Retinal pigment epithelial cell (primary cell): ENCODE measurements at regions not wholly inside any gene's neighbourhood (a gene's known extent, or its start where the extent isn't known, plus 50 kb on each side); places are given as distances from the start of the nearest gene placed in this dataset.
"Not testable (repeated sequence)": the region's sequence is repeated elsewhere in the genome, so short reads cannot be mapped to it uniquely, and the experiment has no call there.

ENCODE experiments used
- DNase-seq: peaks from one replicate; pipeline ENCODE4 v3.0.0-alpha.2; 2010; ENCODE audit warnings: low read depth
- H3K4me3 ChIP-seq: 2 replicates; pipeline ENCODE4 v1.5.1; 2011; ENCODE audit warnings: mild to moderate bottlenecking, low read length, control low read depth, moderate library complexity
- TF ChIP-seq, protein P1 (sequence below): conservative IDR thresholded peaks from 2 replicates; pipeline ENCODE4 v1.5.1; 2011; ENCODE audit warnings: low read depth, low read length, control low read depth, inconsistent platforms

GRCh38 chr2:16088035-16088801 is 147.9 kb downstream of the MYCN start:
- no peak for DNase-seq
- no peak overlapping the region for H3K4me3 ChIP-seq
- TF ChIP-seq, protein P1, sequence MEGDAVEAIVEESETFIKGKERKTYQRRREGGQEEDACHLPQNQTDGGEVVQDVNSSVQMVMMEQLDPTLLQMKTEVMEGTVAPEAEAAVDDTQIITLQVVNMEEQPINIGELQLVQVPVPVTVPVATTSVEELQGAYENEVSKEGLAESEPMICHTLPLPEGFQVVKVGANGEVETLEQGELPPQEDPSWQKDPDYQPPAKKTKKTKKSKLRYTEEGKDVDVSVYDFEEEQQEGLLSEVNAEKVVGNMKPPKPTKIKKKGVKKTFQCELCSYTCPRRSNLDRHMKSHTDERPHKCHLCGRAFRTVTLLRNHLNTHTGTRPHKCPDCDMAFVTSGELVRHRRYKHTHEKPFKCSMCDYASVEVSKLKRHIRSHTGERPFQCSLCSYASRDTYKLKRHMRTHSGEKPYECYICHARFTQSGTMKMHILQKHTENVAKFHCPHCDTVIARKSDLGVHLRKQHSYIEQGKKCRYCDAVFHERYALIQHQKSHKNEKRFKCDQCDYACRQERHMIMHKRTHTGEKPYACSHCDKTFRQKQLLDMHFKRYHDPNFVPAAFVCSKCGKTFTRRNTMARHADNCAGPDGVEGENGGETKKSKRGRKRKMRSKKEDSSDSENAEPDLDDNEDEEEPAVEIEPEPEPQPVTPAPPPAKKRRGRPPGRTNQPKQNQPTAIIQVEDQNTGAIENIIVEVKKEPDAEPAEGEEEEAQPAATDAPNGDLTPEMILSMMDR, result no peak

DNA sequence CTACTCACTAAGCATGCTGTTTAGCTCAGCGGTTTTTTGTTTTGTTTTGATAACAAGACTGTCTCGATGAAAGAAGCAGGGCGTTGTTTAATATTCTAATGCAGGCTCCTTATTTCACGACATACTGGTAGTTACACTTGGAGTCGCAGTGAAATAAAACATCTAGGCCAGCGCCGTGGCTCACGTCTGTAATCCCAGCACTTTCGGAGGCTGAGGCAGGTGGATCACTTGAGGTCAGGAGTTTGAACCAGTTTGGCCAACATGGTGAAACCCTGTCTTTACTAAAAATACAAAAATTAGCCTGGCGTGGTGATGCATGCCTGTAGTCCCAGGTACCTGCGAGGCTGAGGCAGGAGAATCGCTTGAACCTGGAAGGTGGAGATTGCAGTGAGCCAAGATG is 145.8 kb downstream of the MYCN start:
- not testable (repeated sequence) for H3K4me3 ChIP-seq, DNase-seq

DNA sequence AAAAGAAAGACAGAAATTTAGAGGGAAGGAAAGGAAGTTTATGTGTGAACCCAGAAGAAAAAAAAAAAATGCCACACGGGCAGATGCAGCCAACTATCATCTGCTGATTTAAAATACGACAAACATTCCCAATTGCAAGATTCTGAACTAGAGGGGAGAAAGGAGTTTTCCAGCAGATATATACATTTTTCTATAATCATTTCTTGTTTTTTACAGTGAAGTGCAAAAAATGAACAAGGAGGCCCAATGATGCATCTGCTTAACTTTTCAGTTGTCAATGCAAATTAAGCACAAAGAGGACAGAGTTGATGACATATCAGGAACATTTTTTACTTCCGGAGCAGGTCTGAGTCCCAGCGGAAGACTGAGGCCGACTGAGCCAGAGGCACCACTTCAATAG is 144.7 kb downstream of the MYCN start:
- no peak for DNase-seq
- TF ChIP-seq, protein P1, result no peak
- H3K4me3 ChIP-seq, result no peak overlapping the region

DNA sequence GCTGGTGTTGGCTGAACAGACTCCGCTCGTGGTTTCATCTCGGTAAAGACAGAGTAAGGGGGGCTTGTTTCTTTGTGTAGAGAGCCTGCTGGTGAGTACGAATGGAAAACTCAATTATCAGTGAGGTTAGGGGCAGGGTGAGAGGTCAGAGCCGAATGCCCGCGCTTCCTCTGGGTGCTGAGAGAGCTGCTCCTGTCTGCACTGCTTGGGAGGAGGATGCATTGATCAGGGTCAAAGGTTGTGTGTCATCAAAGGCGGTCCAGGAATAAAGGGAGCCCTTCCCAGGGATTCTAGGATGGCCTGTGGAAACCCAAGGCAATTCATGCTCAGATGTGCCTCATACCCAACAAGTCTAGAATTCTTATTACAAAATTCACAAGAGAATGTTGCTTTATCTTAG is 143.9 kb downstream of the MYCN start:
- TF ChIP-seq, protein P1, result no peak
- no peak overlapping the region for H3K4me3 ChIP-seq
- DNase-seq, result no peak

DNA sequence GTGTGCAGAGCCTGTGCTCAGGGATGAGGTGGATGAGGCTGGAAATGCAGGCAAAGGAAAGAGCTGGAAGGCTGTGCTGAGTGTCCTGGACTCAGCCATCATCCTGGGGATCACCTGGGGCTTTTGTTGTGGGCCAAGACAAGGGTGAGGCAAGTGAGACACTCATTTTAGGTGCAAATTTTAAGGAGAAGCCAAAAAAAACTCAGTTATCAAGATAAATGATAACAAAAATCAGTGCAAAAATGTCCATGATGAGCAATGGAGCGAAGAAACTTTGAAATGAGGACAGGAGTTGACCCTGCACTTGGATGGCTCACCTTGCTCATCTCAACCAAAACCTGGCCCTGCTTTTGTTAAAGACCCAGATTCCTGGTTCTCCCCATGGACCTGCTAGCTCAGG is 141.9 kb downstream of the MYCN start:
- no peak overlapping the region for H3K4me3 ChIP-seq
- DNase-seq, result no peak
- TF ChIP-seq, protein P1, result no peak

DNA sequence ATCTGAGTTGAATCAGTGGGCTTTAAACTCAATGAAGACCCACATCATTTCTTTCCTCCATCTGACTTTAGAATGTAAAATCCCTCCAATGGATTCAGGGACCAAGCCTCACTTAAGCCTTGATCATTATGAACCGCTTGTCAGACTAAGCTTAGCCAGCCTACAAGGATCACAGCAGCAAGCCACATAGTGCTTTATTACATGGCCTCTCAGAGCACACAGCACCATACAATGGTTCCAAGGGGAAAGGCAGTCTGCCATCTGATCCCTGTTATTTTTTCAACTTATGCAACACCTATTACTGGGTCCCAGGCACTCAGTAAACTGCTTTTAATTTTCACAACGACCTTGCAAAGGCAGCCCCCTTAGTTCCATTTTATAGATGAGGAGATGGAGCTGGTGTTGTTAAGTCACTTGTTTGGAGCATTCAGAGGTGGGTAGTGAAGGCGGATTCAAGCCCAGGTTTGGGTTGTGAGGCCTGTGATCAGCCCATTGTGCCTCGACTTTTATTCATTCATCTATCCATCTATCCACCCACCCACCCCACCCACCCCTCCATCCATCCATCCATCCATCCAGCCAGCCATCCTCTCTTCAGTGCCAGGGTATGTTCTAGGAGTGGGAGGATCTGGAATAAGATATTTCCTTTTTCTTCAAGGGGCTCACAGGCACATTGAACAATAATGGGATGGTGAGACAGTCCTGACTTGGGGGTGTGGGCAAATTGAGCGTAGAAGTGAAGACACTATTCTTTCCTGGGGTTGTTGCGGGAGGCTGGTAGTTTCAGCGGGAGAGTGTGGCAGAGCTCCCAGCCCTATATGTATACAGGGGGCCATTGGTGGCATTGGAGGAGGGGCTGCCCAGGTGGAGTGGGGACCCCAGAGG is 141.2 kb downstream of the MYCN start:
- H3K4me3 ChIP-seq, result no peak overlapping the region
- no peak for DNase-seq
- TF ChIP-seq, protein P1, result no peak

DNA sequence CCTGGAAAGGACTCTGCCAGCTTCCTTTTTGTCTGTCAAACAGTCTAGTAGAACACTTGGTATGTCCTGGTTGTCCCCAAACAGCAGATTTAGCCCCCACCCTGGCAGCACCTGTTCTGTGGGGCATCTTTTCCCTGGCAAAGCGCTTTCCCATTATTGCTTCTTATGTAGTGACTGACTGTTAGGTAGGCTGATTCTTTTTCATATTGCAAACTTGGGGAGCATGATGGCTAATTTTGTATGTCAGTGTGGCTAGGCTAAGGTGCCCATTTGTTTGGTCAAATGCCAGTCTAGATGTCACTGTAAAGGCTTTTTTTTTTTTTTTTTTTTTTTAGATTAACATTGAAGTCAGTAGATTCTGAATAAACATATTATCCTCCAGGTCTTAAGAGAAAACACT is 140.2 kb downstream of the MYCN start:
- no peak overlapping the region for H3K4me3 ChIP-seq
- TF ChIP-seq, protein P1, result no peak
- DNase-seq, result no peak
